Stomach (tissue), 4 donors: ENCODE measurements at regions not wholly inside any gene's neighbourhood (a gene's known extent, or its start where the extent isn't known, plus 50 kb on each side); places are given as distances from the start of the nearest gene placed in this dataset.

Source experiments
- POLR2A ChIP-seq, 4 donors: fragments of 450-650 bp; IDR thresholded peaks; one replicate each; pipeline ENCODE4 v1.6.1; 2016; ENCODE audit warnings: antibody characterized with exemption in 4 of 4, control low read depth in 2 of 4, mild to moderate bottlenecking in 1 of 4, moderate library complexity in 1 of 4
- POLR2AphosphoS5 ChIP-seq, 3 donors: sonication (generic); formaldehyde crosslinking; IDR thresholded peaks; one replicate each; pipeline ENCODE4 v1.6.1; 2016; ENCODE audit warnings: antibody characterized with exemption in 3 of 3
- TF ChIP-seq, protein P1 (sequence below), 7 experiments: fragments of 450-650 bp in 4 of 7; fragments of 200-600 bp in 3 of 7; sonication (generic) in 3 of 7; IDR thresholded peaks; one replicate each; pipeline ENCODE4 v1.5.1; 2016 to 2019; ENCODE audit warnings: antibody characterized with exemption in 7 of 7, control low read depth in 2 of 7, mild to moderate bottlenecking in 1 of 7

DNA sequence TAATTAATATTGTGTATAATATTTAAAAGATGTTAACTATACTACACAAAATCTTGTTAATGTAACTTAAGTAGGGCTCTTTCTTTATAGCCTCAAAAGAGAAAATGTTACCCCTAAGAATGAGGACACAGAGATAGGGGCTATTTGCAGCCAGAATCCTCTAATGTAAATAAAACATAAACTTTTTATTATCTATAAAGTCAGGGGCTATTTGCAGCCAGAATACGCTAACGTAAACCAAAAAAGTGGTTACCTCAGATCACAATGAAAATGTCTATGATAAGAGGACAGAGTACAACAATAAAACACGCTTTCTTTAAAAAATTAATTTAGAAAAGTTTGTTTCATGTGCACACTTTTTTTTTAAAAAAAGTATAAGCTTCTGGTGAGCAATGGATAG is 229.9 kb upstream of the PITX2 start:
- TF ChIP-seq POLR2AphosphoS5 (IDR thresholded peaks at IDR 0.05) (no peak), POLR2A (IDR thresholded peaks at IDR 0.05) (no peak)
- TF ChIP-seq, protein P1, sequence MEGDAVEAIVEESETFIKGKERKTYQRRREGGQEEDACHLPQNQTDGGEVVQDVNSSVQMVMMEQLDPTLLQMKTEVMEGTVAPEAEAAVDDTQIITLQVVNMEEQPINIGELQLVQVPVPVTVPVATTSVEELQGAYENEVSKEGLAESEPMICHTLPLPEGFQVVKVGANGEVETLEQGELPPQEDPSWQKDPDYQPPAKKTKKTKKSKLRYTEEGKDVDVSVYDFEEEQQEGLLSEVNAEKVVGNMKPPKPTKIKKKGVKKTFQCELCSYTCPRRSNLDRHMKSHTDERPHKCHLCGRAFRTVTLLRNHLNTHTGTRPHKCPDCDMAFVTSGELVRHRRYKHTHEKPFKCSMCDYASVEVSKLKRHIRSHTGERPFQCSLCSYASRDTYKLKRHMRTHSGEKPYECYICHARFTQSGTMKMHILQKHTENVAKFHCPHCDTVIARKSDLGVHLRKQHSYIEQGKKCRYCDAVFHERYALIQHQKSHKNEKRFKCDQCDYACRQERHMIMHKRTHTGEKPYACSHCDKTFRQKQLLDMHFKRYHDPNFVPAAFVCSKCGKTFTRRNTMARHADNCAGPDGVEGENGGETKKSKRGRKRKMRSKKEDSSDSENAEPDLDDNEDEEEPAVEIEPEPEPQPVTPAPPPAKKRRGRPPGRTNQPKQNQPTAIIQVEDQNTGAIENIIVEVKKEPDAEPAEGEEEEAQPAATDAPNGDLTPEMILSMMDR (IDR thresholded peaks at IDR 0.05) = no peak
